ENCODE measurements at regions not wholly inside any gene's neighbourhood (a gene's known extent, or its start where the extent isn't known, plus 50 kb on each side); places are given as distances from the start of the nearest gene placed in this dataset.

- TF ChIP-seq CTCF (conservative IDR thresholded peaks at IDR 0.05; ENCODE audit: low read length) (no peak), EZH2phosphoT487 (IDR thresholded peaks at IDR 0.05; ENCODE audit: borderline replicate concordance, low read depth, low read length) (no peak)
Measured at GRCh38 chr16:74070237-74070636, 226.4 kb upstream of the PSMD7 start.

Data from OCI-LY7 (cell line).